GM10248 (cell line): ENCODE measurements at regions not wholly inside any gene's neighbourhood (a gene's known extent, or its start where the extent isn't known, plus 50 kb on each side); places are given as distances from the start of the nearest gene placed in this dataset.

ENCODE experiments used
- CTCF ChIA-PET: fragments of 300-600 bp; sonication (Branson Sonifier 250); formaldehyde crosslinking; extraction: SDS; loops from one replicate; lab custom pipeline; 2021; ENCODE audit warnings: antibody characterized with exemption; lab: Yijun Ruan, JAX
- POLR2A ChIA-PET: fragments of 350-650 bp; sonication (Branson Sonifier 250); formaldehyde crosslinking; extraction: SDS; loops from one replicate; lab custom pipeline; 2020; ENCODE audit warnings: antibody characterized with exemption; lab: Yijun Ruan, JAX
- DNase-seq: peaks from one replicate; pipeline ENCODE4 v3.0.0; 2012; ENCODE audit errors: extremely low spot score
- CTCF ChIP-seq: IDR thresholded peaks from 2 replicates; pipeline ENCODE4 v1.5.1; 2012; ENCODE audit warnings: mild to moderate bottlenecking, low read depth; ENCODE audit errors: extremely low read depth, missing control alignments, control extremely low read depth

GRCh38 chr3:15886521-15886920, 88.7 kb upstream of the ANKRD28 start:
- ChIA-PET POLR2A (no interaction called here), CTCF (no interaction called here)
- DNase-seq = no peak
- no peak for TF ChIP-seq CTCF

GRCh38 chr3:15887261-15887660, 89.5 kb upstream of the ANKRD28 start:
- ChIA-PET POLR2A (no interaction called here), CTCF (no interaction called here)
- TF ChIP-seq CTCF = no peak
- no peak for DNase-seq

GRCh38 chr3:15889936-15890335, 92.2 kb upstream of the ANKRD28 start:
- TF ChIP-seq CTCF = no peak
- ChIA-PET CTCF (interaction anchor here (0.8 to 1.2 kb wide), 2 partner anchors 10 to 14 kb away, joined by 3 read pairs; no protein-coding TSS in a partner anchor), POLR2A (no interaction called here)
- no peak for DNase-seq

- ChIA-PET POLR2A (no interaction called here), CTCF (interaction anchor here (1.4 kb wide), 1 partner anchor 61 kb away, joined by 4 read pairs; no protein-coding TSS in a partner anchor)
- DNase-seq = no peak
- TF ChIP-seq CTCF = no peak
Measured at GRCh38 chr3:15892311-15893227, 94.8 kb upstream of the ANKRD28 start.

- no peak for DNase-seq
- ChIA-PET POLR2A (no interaction called here), CTCF (no interaction called here)
- TF ChIP-seq CTCF = no peak
Measured at GRCh38 chr3:15894382-15894781, 96.6 kb upstream of the ANKRD28 start.

- ChIA-PET CTCF (interaction anchor here (0.8 to 1.2 kb wide), 2 partner anchors 14 to 246 kb away, joined by 3 to 4 read pairs; no protein-coding TSS in a partner anchor), POLR2A (no interaction called here)
- TF ChIP-seq CTCF = no peak
Measured at GRCh38 chr3:15896500-15896899, 98.7 kb upstream of the ANKRD28 start.

More at GRCh38 chr3:15896500-15896899, 98.7 kb upstream of the ANKRD28 start:
- no peak for DNase-seq
